ENCODE measurements at regions not wholly inside any gene's neighbourhood (a gene's known extent, or its start where the extent isn't known, plus 50 kb on each side); places are given as distances from the start of the nearest gene placed in this dataset.

GRCh38 chr11:28860893-28861292 is 752.7 kb downstream of the METTL15 start:
- ChIA-PET CTCF (no interaction called here), POLR2A (no interaction called here)
- peaks cover 3% of the 10 kb centered on the region for H3F3A ChIP-seq (replicated peaks; ENCODE audit: insufficient read depth)
- no peak overlapping the region for H3K9ac ChIP-seq
- no peaks in the 10 kb centered on the region for H3K9me2 ChIP-seq
- H3K4me3 ChIP-seq (ENCODE audit: low read depth in 2 of 2, low read length in 1 of 2): no peak overlapping the region
- no peaks in the 10 kb centered on the region for H3K36me3 ChIP-seq (replicated peaks in 1 of 2; ENCODE audit: control insufficient read depth in 1 of 2, insufficient read depth in 2 of 2, low read length in 1 of 2)
- no peaks in the 10 kb centered on the region for H3K9me3 ChIP-seq
- peaks cover 0 to 33% of the 10 kb centered on the region in 2 experiments; a peak in 1 of 4 replicates for H3K4me1 ChIP-seq (ENCODE audit: control insufficient read depth in 1 of 2, insufficient read depth in 2 of 2, low read depth in 1 of 2, low read length in 1 of 2)
- no peak for DNase-seq
- TF ChIP-seq FOSL2 (IDR thresholded peaks at IDR 0.05; ENCODE audit: borderline replicate concordance, low read depth) (peak; percentile 45; the same call in 1 of the 2 replicates), FOXM1 (IDR thresholded peaks at IDR 0.05; ENCODE audit: low read depth) (no peak), EZH2phosphoT487 (IDR thresholded peaks at IDR 0.05; ENCODE audit: borderline replicate concordance, low read depth) (no peak), SMC3 (IDR thresholded peaks at IDR 0.05; ENCODE audit: low read depth, low read length) (no peak), ELF1 (IDR thresholded peaks at IDR 0.05) (0 out of 2 replicates have a peak, but pooled peaks have one; percentile 9), PBX3 (IDR thresholded peaks at IDR 0.05) (no peak)
- TF ChIP-seq, protein P1, sequence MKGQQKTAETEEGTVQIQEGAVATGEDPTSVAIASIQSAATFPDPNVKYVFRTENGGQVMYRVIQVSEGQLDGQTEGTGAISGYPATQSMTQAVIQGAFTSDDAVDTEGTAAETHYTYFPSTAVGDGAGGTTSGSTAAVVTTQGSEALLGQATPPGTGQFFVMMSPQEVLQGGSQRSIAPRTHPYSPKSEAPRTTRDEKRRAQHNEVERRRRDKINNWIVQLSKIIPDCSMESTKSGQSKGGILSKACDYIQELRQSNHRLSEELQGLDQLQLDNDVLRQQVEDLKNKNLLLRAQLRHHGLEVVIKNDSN (IDR thresholded peaks at IDR 0.05; ENCODE audit: borderline replicate concordance, low read depth): no peak
- no peak overlapping the region for H3K4me2 ChIP-seq
- no peak overlapping the region for H2AFZ ChIP-seq (ENCODE audit: low read depth)
- no peaks in the 10 kb centered on the region for H3K79me2 ChIP-seq (ENCODE audit: insufficient read depth)
- 17% methylated on average over 2 of the region's 2 CpGs for WGBS (ENCODE audit: low lambda C conversion rate)
- H4K20me1 ChIP-seq (ENCODE audit: insufficient read depth): no peaks in the 10 kb centered on the region
- peak overlapping the region in 1 of 2 experiments; percentile 20; a peak in 1 of 4 replicates for H3K27ac ChIP-seq (ENCODE audit: low read depth in 2 of 2, low read length in 1 of 2)
- no peaks in the 10 kb centered on the region for H3K27me3 ChIP-seq (ENCODE audit: insufficient read depth)

GRCh38 chr11:28858076-28858475 is 749.9 kb downstream of the METTL15 start:
- 0 out of 2 replicates have a peak, but pooled peaks have one; percentile 10 for TF ChIP-seq TCF12 (IDR thresholded peaks at IDR 0.05)
- TF ChIP-seq GABPA (IDR thresholded peaks at IDR 0.05; ENCODE audit: low read depth): no peak
- Histone ChIP-seq H4K20me1 (ENCODE audit: insufficient read depth) (no peaks in the 10 kb centered on the region), H3K79me2 (ENCODE audit: insufficient read depth) (no peaks in the 10 kb centered on the region), H3F3A (replicated peaks; ENCODE audit: insufficient read depth) (peaks cover 3% of the 10 kb centered on the region), H3K9ac (no peak overlapping the region), H3K4me2 (no peak overlapping the region), H3K27ac (ENCODE audit: low read depth in 2 of 2, low read length in 1 of 2) (no peak overlapping the region), H3K4me1 (ENCODE audit: control insufficient read depth in 1 of 2, insufficient read depth in 2 of 2, low read depth in 1 of 2, low read length in 1 of 2) (peaks cover 0 to 31% of the 10 kb centered on the region in 2 experiments; a peak in 1 of 4 replicates), H3K4me3 (ENCODE audit: low read depth in 2 of 2, low read length in 1 of 2) (no peak overlapping the region), H3K9me2 (no peaks in the 10 kb centered on the region), H3K27me3 (ENCODE audit: insufficient read depth) (no peaks in the 10 kb centered on the region), H3K36me3 (replicated peaks in 1 of 2; ENCODE audit: control insufficient read depth in 1 of 2, insufficient read depth in 2 of 2, low read length in 1 of 2) (no peaks in the 10 kb centered on the region), H3K9me3 (no peaks in the 10 kb centered on the region), H2AFZ (ENCODE audit: low read depth) (no peak overlapping the region)
- DNase-seq: no peak
- POLR2A ChIA-PET: no interaction called here
- WGBS (ENCODE audit: low lambda C conversion rate): 28% methylated on average over 2 of the region's 2 CpGs
- CTCF ChIA-PET: no interaction called here

- CTCF ChIA-PET: no interaction called here
- no peak overlapping the region for H3K27ac ChIP-seq (ENCODE audit: low read depth in 2 of 2, low read length in 1 of 2)
- H3F3A ChIP-seq (replicated peaks; ENCODE audit: insufficient read depth): no peaks in the 10 kb centered on the region
- no peak overlapping the region for H3K4me2 ChIP-seq
- no peaks in the 10 kb centered on the region for H3K36me3 ChIP-seq (replicated peaks in 1 of 2; ENCODE audit: control insufficient read depth in 1 of 2, insufficient read depth in 2 of 2, low read length in 1 of 2)
- no peaks in the 10 kb centered on the region for H3K9me2 ChIP-seq
- H3K4me1 ChIP-seq (ENCODE audit: control insufficient read depth in 1 of 2, insufficient read depth in 2 of 2, low read depth in 1 of 2, low read length in 1 of 2): peaks cover 0 to 8% of the 10 kb centered on the region in 2 experiments; a peak in 1 of 4 replicates
- H4K20me1 ChIP-seq (ENCODE audit: insufficient read depth): no peaks in the 10 kb centered on the region
- H3K79me2 ChIP-seq (ENCODE audit: insufficient read depth): no peaks in the 10 kb centered on the region
- H3K9me3 ChIP-seq: peaks cover 7% of the 10 kb centered on the region; the same call in 1 of the 2 replicates
- no peak overlapping the region for H3K9ac ChIP-seq
- POLR2A ChIA-PET: no interaction called here
- no peak for DNase-seq
- H3K27me3 ChIP-seq (ENCODE audit: insufficient read depth): no peaks in the 10 kb centered on the region
- H3K4me3 ChIP-seq (ENCODE audit: low read depth in 2 of 2, low read length in 1 of 2): no peak overlapping the region
- no peak overlapping the region for H2AFZ ChIP-seq (ENCODE audit: low read depth)
- TF ChIP-seq EZH2phosphoT487 (IDR thresholded peaks at IDR 0.05; ENCODE audit: borderline replicate concordance, low read depth) (no peak), ZBTB33 (IDR thresholded peaks at IDR 0.05; ENCODE audit: borderline replicate concordance, low read depth) (no peak), RFX5 (IDR thresholded peaks at IDR 0.05; ENCODE audit: low read length) (no peak), MAX (IDR thresholded peaks at IDR 0.05; ENCODE audit: low read depth) (no peak)
- TF ChIP-seq, protein P2, sequence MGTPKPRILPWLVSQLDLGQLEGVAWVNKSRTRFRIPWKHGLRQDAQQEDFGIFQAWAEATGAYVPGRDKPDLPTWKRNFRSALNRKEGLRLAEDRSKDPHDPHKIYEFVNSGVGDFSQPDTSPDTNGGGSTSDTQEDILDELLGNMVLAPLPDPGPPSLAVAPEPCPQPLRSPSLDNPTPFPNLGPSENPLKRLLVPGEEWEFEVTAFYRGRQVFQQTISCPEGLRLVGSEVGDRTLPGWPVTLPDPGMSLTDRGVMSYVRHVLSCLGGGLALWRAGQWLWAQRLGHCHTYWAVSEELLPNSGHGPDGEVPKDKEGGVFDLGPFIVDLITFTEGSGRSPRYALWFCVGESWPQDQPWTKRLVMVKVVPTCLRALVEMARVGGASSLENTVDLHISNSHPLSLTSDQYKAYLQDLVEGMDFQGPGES (IDR thresholded peaks at IDR 0.05; ENCODE audit: low read depth, low read length): no peak
- TF ChIP-seq, protein P3, sequence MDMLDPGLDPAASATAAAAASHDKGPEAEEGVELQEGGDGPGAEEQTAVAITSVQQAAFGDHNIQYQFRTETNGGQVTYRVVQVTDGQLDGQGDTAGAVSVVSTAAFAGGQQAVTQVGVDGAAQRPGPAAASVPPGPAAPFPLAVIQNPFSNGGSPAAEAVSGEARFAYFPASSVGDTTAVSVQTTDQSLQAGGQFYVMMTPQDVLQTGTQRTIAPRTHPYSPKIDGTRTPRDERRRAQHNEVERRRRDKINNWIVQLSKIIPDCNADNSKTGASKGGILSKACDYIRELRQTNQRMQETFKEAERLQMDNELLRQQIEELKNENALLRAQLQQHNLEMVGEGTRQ (IDR thresholded peaks at IDR 0.05; ENCODE audit: borderline replicate concordance, low read depth, low read length): no peak
These were observed 740.9 kb downstream of the METTL15 start for GRCh38 chr11:28849053-28849452.
